ENCODE measurements at regions not wholly inside any gene's neighbourhood (a gene's known extent, or its start where the extent isn't known, plus 50 kb on each side); places are given as distances from the start of the nearest gene placed in this dataset.

GRCh38 chr5:85320495-85320894 is 935.8 kb upstream of the EDIL3 start:
- Histone ChIP-seq H3K9me3 (no peaks in the 10 kb centered on the region), H3K4me3 (no peak overlapping the region), H3K36me3 (no peaks in the 10 kb centered on the region), H3K27me3 (no peaks in the 10 kb centered on the region), H3K4me1 (no peaks in the 10 kb centered on the region), H3K27ac (no peak overlapping the region)
- peak in 1 of 2 donors; percentile 1 for DNase-seq
- WGBS, 5 donors = 56 to 81% (median 76%) methylated on average over 6 of the region's 6 CpGs
- intact Hi-C loops (cut with DNase I; ENCODE audit: low total_unique reads) = no loop called here
- TF ChIP-seq POLR2AphosphoS5 (IDR thresholded peaks at IDR 0.05) (no peak), EP300 (IDR thresholded peaks at IDR 0.05) (no peak)

GRCh38 chr5:85333276-85333675 is 948.6 kb upstream of the EDIL3 start:
- DNase-seq = no peak
- intact Hi-C loops (cut with DNase I; ENCODE audit: low total_unique reads) = no loop called here
- TF ChIP-seq POLR2AphosphoS5 (IDR thresholded peaks at IDR 0.05) (no peak), CTCF (IDR thresholded peaks at IDR 0.05) (no peak), EP300 (IDR thresholded peaks at IDR 0.05) (no peak), POLR2A (IDR thresholded peaks at IDR 0.05) (no peak)

GRCh38 chr5:85337435-85337834 is 952.8 kb upstream of the EDIL3 start:
- no peak overlapping the region for H3K4me3 ChIP-seq
- no peaks in the 10 kb centered on the region for H3K4me1 ChIP-seq
- no peak overlapping the region for H3K27ac ChIP-seq
- no peaks in the 10 kb centered on the region for H3K36me3 ChIP-seq
- TF ChIP-seq POLR2AphosphoS5 (IDR thresholded peaks at IDR 0.05) = no peak
- TF ChIP-seq EP300 (IDR thresholded peaks at IDR 0.05) = no peak
- no peak for TF ChIP-seq POLR2A (IDR thresholded peaks at IDR 0.05)
- 64 to 72% (median 70%) methylated on average over 5 of the region's 5 CpGs for WGBS, 5 donors
- intact Hi-C loops (cut with DNase I; ENCODE audit: low total_unique reads) = no loop called here
- no peaks in the 10 kb centered on the region for H3K27me3 ChIP-seq
- no peaks in the 10 kb centered on the region for H3K9me3 ChIP-seq
- DNase-seq = no peak

More at GRCh38 chr5:85333276-85333675, 948.6 kb upstream of the EDIL3 start:
- Histone ChIP-seq H3K27me3 (no peaks in the 10 kb centered on the region), H3K4me3 (no peak overlapping the region), H3K9me3 (no peaks in the 10 kb centered on the region), H3K27ac (no peak overlapping the region), H3K4me1 (no peaks in the 10 kb centered on the region), H3K36me3 (no peaks in the 10 kb centered on the region)
- WGBS, 5 donors = 50 to 81% (median 65%) methylated on average over 1 of the region's 1 CpG

GRCh38 chr5:85340790-85341189 is 956.1 kb upstream of the EDIL3 start:
- intact Hi-C loops (cut with DNase I; ENCODE audit: low total_unique reads) = no loop called here
- Histone ChIP-seq H3K27ac (no peak overlapping the region), H3K4me1 (no peaks in the 10 kb centered on the region), H3K4me3 (no peak overlapping the region), H3K36me3 (no peaks in the 10 kb centered on the region), H3K27me3 (no peaks in the 10 kb centered on the region), H3K9me3 (no peaks in the 10 kb centered on the region)
- TF ChIP-seq POLR2AphosphoS5 (IDR thresholded peaks at IDR 0.05) = no peak
- no peak for TF ChIP-seq EP300 (IDR thresholded peaks at IDR 0.05)
- TF ChIP-seq CTCF (IDR thresholded peaks at IDR 0.05) = no peak
- TF ChIP-seq POLR2A (IDR thresholded peaks at IDR 0.05) = no peak
- DNase-seq = no peak

GRCh38 chr5:85345818-85346217 is 961.1 kb upstream of the EDIL3 start:
- no peaks in the 10 kb centered on the region for H3K27me3 ChIP-seq
- no peak for TF ChIP-seq CTCF (IDR thresholded peaks at IDR 0.05)
- no peak for TF ChIP-seq POLR2A (IDR thresholded peaks at IDR 0.05)
- no peak for TF ChIP-seq EP300 (IDR thresholded peaks at IDR 0.05)
- no peak for TF ChIP-seq POLR2AphosphoS5 (IDR thresholded peaks at IDR 0.05)
- H3K4me1 ChIP-seq = no peaks in the 10 kb centered on the region
- H3K4me3 ChIP-seq = no peak overlapping the region
- H3K27ac ChIP-seq = no peak overlapping the region
- no peak for DNase-seq
- 76 to 88% (median 83%) methylated on average over 2 of the region's 2 CpGs for WGBS, 5 donors
- intact Hi-C loops (cut with DNase I; ENCODE audit: low total_unique reads) = no loop called here
- no peaks in the 10 kb centered on the region for H3K9me3 ChIP-seq
- no peaks in the 10 kb centered on the region for H3K36me3 ChIP-seq

Measured in stomach (tissue), 8 donors.